GM12891 (cell line): ENCODE measurements at regions not wholly inside any gene's neighbourhood (a gene's known extent, or its start where the extent isn't known, plus 50 kb on each side); places are given as distances from the start of the nearest gene placed in this dataset.

Experiments used
- PAX5 ChIP-seq: IDR thresholded peaks from 2 replicates; pipeline ENCODE4 v1.6.1; 2011; ENCODE audit warnings: low read length, moderate library complexity, mild to moderate bottlenecking; ENCODE audit not compliant: insufficient read depth, severe bottlenecking
- POLR2A ChIP-seq: IDR thresholded peaks from 2 replicates; pipeline ENCODE4 v1.6.1; 2011; ENCODE audit warnings: low read depth, low read length, control low read depth
- POLR2AphosphoS5 ChIP-seq: IDR thresholded peaks from 2 replicates; pipeline ENCODE4 v1.6.1; 2011; ENCODE audit warnings: low read depth, low read length, control low read depth
- POU2F2 ChIP-seq: IDR thresholded peaks from 2 replicates; pipeline ENCODE4 v1.6.1; 2011; ENCODE audit warnings: low read depth, mild to moderate bottlenecking, control low read depth, low read length, moderate library complexity
- SPI1 ChIP-seq: IDR thresholded peaks from 2 replicates; pipeline ENCODE4 v1.6.1; 2011; ENCODE audit warnings: low read depth, low read length, control low read depth
- TAF1 ChIP-seq: IDR thresholded peaks from 2 replicates; pipeline ENCODE4 v1.6.1; 2011; ENCODE audit warnings: low read depth, low read length, control low read depth

DNA sequence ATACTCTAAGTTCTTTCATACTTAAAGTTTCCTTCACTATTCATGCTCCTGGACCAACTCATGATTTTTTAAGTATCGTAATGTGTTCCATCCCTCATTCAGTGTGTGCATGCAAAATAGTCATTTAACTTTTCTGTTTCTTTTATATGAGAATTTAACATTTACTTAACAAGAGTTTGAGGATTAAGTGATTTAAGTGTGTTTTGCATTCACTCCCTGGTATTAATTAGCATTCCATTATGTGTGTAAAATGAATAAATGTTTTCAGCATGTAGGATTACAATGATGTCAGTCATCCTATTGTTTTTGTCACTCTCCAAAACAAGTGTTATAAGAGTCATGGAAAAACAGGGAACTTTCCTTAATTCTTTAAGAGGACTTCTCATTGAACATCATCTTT is 457.7 kb downstream of the IPMK start:
- TF ChIP-seq POLR2AphosphoS5 (no peak), PAX5 (no peak), POLR2A (no peak), TAF1 (no peak), SPI1 (no peak), POU2F2 (no peak)
